ENCODE measurements at regions not wholly inside any gene's neighbourhood (a gene's known extent, or its start where the extent isn't known, plus 50 kb on each side); places are given as distances from the start of the nearest gene placed in this dataset. TPM values are rescaled to one million over a fixed set of nuclear protein-coding genes. Genes with fewer than 3 reads are reported as not detected.

Small RNA genes in the stretch of these regions (small RNA-seq; reads per million reads assigned to genes)
- gene RF00019 (ENCODE audit: low read depth) (not detected), gene SNORA25B (ENCODE audit: low read depth) (not detected)
